SIG-M5 treated with dmso at 0.1 percent for 504 hours (cell line): ENCODE measurements at regions not wholly inside any gene's neighbourhood (a gene's known extent, or its start where the extent isn't known, plus 50 kb on each side); places are given as distances from the start of the nearest gene placed in this dataset.
"Not testable (repeated sequence)": the region's sequence is repeated elsewhere in the genome, so short reads cannot be mapped to it uniquely, and the experiment has no call there.

ENCODE experiments used
- DNase-seq: peaks from one replicate; lab custom pipeline; 2025; ENCODE audit not compliant: unreplicated experiment; lab: John Stamatoyannopoulos, UW

GRCh38 chr20:11467436-11467835 is 450.3 kb upstream of the BTBD3 start:
- DNase-seq: no peak

- DNase-seq: no peak
These were observed 448.8 kb upstream of the BTBD3 start for GRCh38 chr20:11468880-11469279.

DNA sequence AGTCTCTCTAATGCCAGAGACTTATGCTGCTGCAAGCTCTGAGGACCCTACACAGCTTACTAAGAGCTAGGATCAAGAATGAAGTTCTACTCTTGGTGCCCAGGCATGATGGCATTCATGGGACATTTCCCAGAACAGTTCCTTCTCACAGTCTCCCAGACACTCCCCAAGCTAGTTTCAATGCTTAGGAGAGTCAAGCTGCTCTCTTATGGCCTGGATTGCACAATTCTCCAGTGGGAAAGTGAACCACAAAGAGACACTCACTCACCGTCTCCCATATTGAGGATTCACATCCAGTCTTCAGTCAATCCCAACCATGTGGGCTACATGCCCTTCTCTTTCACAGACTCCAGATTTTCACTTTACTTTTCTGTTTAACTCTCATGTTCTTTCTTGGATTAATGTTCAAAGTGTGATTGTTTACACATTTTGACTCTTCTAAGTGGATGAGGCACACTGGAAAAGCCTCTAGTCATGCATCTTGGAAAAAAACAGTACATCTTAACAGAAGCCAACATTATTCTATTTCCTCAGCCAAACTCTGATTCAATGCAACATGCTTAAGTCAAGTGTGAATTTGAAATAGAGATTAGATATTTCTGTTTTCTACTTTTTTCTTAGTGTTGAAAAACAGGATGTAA is 447.8 kb upstream of the BTBD3 start:
- no peak for DNase-seq

DNA sequence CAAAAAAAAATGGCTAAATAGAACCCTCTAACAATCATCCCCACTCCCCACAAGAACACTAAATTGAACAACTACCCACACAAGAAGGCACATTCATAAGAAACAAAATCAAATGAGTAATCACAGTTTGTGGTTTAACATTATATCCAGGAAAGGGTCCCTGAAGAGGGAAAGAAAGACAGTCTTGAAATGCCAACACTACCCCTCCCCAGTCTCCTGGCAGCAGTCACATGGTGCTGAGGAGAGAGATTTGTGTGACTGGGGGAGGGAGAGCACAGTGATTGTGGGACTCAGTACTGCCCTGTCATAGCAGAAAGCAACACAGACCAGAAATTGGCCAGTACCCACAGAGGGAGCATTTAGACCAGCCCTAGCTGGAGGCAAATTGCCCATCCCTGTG is 443.7 kb upstream of the BTBD3 start:
- no peak for DNase-seq

GRCh38 chr20:11483697-11484096 is 434.0 kb upstream of the BTBD3 start:
- DNase-seq: no peak

DNA sequence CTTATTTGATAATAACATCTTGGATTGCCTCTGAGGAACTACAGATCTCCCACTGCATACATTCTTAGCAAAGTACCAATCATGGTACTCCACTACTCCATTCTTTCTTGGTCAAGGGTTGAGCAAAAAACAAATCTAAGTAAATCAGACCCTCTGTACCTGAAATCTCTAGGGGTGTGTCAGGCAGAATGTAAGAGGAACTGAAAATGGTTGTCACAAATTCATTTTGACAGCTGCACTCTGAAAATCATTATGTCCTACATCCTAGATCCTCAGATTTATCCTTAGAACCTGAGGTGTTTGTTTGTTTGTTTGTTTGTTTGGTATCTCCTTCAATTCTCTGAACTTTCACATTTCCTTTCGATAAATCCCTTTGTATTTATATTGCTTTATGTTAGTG is 433.2 kb upstream of the BTBD3 start:
- no peak for DNase-seq

- no peak for DNase-seq
These were observed 425.3 kb upstream of the BTBD3 start for GRCh38 chr20:11492386-11492785.

- DNase-seq: no peak
These were observed 424.8 kb upstream of the BTBD3 start for GRCh38 chr20:11492846-11493245.

GRCh38 chr20:11496380-11496779 is 421.3 kb upstream of the BTBD3 start:
- no peak for DNase-seq

DNA sequence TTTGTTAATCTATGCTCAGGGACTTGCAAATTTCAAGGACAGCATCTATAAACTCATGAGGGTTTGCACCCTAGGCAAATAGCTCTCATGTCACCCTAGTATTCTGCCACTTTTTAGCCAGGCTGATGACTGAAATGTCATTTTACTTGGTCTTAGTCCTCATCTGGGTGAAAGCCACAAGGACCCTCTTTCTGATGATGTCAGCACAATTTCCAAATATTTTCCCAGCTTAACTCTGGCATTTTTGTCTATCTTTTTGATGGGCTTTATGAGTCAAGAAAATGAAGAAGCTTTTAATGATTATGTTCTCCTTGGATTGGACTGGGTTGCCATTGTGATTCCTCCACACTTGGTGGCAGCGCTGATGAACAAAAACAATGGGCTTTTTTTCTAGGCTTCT is 420.1 kb upstream of the BTBD3 start:
- no peak for DNase-seq

- DNase-seq: no peak
These were observed 418.5 kb upstream of the BTBD3 start for GRCh38 chr20:11499101-11499634.

DNA sequence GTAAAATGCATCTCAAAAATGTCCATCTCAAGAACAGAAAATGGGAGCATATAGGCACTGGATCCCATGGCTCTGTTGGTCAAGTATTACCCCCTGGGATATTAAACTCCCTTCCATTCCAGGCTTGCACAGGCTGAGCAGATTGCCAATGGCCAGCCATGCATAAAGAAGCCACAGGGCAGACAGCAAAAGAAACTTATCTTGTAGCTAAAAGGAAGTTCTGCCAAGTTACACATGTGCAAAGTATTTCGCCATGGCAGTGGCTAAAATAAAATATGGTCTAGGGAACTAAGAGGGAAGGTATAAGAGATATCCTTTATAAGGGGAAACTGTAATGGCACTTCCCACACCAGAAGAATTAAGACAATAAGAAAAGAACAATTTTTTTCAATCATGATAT is 415.6 kb upstream of the BTBD3 start:
- no peak for DNase-seq

- DNase-seq: no peak
These were observed 415.0 kb upstream of the BTBD3 start for GRCh38 chr20:11502671-11503070.

DNA sequence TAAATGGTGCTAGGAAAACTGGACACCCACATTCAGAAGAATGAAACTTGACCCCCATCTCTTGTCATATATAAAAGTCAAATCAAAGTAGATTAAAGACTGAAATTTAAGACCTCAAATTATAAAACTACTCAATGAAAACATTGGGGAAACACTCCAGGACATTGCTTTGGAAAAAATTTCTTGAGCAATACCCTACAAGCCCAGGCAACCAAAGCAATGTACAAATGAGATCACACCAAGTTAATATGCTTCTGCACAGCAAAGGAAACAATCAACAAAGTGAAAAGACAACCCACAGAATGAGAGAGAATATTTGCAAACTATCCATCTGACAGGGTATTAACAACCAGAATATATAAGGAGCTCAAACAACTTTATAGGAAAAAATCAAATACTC is 407.9 kb upstream of the BTBD3 start:
- no peak for DNase-seq

- no peak for DNase-seq
These were observed 405.9 kb upstream of the BTBD3 start for GRCh38 chr20:11511821-11512220.

GRCh38 chr20:11513241-11513745 is 404.4 kb upstream of the BTBD3 start:
- not testable (repeated sequence) for DNase-seq

GRCh38 chr20:11516448-11516847 is 401.2 kb upstream of the BTBD3 start:
- DNase-seq: no peak

- no peak for DNase-seq
These were observed 397.1 kb upstream of the BTBD3 start for GRCh38 chr20:11520596-11520995.

GRCh38 chr20:11521476-11522365 is 396.0 kb upstream of the BTBD3 start:
- DNase-seq: no peak

DNA sequence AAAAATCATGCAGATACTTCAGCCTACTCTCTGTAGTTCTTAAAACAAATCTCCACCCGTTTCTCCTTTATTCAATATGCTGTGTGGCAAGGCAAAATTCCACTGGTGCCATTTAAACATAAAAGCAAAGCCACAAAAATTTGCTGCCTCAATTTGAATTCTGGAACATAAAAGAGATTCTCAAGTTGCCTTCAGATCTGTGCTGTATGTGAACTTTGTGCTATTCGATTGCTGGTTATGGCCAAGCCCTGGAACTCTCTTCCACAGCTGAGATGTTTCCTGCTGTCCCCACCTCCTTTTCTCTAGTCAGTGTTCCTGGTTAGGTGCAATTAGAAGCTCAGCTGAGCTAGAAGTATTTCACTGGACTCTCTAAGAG is 395.3 kb upstream of the BTBD3 start:
- no peak for DNase-seq

DNA sequence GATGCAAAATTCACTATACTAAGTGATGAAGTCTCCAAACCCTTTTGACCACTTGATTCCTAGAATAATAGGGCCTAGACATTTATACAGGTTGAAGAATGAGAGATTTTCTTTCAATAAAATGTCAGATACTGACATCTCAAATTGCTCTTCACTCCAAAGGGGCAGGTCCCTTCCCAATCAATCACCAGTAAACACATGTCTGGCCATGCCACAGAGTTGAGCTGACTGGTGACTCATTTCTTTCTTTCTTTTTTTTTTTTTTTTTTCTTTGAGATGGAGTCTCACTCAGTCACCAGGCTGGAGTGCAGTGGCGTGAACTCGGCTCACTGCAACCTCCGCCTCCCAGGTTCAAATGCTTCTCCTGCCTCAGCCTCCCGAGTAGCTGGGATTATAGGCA is 388.6 kb upstream of the BTBD3 start:
- no peak for DNase-seq

- DNase-seq: no peak
These were observed 380.7 kb upstream of the BTBD3 start for GRCh38 chr20:11537032-11537431.
